Calu3 (cell line): ENCODE measurements at regions not wholly inside any gene's neighbourhood (a gene's known extent, or its start where the extent isn't known, plus 50 kb on each side); places are given as distances from the start of the nearest gene placed in this dataset.

ENCODE experiments used
- BruUV-seq: library from RNA; stranded (reverse); fragments of 400-500 nt; replicated peaks from 2 replicates; lab custom pipeline; 2021; lab: Mats Ljungman, UMichigan
- CTCF ChIA-PET: fragments of 300-600 bp; sonication (Branson Sonifier 250); formaldehyde crosslinking; loops from one replicate; lab custom pipeline; 2022; ENCODE audit warnings: antibody characterized with exemption; lab: Charles Lee
- DNase-seq: peaks from one replicate; pipeline ENCODE4 v3.0.0; 2022
- H3K27ac Mint-ChIP-seq: one replicate; pipeline ENCODE4 v1.8.0; 2022; ENCODE audit warnings: mixed read lengths; ENCODE audit not compliant: unreplicated experiment
- H3K27me3 Mint-ChIP-seq: one replicate; pipeline ENCODE4 v1.8.0; 2022; ENCODE audit warnings: mixed read lengths; ENCODE audit not compliant: unreplicated experiment
- H3K36me3 Mint-ChIP-seq: one replicate; pipeline ENCODE4 v1.8.0; 2022; ENCODE audit warnings: mild to moderate bottlenecking, moderate library complexity, mixed read lengths; ENCODE audit not compliant: insufficient read depth, unreplicated experiment
- H3K4me1 Mint-ChIP-seq: one replicate; pipeline ENCODE4 v1.8.0; 2022; ENCODE audit warnings: mild to moderate bottlenecking, low read depth, mixed read lengths; ENCODE audit not compliant: unreplicated experiment
- H3K4me3 Mint-ChIP-seq: one replicate; pipeline ENCODE4 v1.8.0; 2022; ENCODE audit warnings: mild to moderate bottlenecking, low read depth, moderate library complexity, mixed read lengths; ENCODE audit not compliant: unreplicated experiment
- H3K9me3 Mint-ChIP-seq: one replicate; pipeline ENCODE4 v1.8.0; 2022; ENCODE audit warnings: low read depth, mixed read lengths; ENCODE audit not compliant: unreplicated experiment
- intact Hi-C: fragments of 100-400 bp; cut with micrococcal nuclease; formaldehyde crosslinking; loops from one replicate; pipeline ENCODE4 v1.10.0; 2022; ENCODE audit not compliant: unreplicated experiment
- TF ChIP-seq, protein P1 (sequence below): fragments of 200-600 bp; IDR thresholded peaks from one replicate; pipeline ENCODE4 v1.8.0; 2022; ENCODE audit warnings: antibody characterized with exemption; ENCODE audit not compliant: unreplicated experiment

DNA sequence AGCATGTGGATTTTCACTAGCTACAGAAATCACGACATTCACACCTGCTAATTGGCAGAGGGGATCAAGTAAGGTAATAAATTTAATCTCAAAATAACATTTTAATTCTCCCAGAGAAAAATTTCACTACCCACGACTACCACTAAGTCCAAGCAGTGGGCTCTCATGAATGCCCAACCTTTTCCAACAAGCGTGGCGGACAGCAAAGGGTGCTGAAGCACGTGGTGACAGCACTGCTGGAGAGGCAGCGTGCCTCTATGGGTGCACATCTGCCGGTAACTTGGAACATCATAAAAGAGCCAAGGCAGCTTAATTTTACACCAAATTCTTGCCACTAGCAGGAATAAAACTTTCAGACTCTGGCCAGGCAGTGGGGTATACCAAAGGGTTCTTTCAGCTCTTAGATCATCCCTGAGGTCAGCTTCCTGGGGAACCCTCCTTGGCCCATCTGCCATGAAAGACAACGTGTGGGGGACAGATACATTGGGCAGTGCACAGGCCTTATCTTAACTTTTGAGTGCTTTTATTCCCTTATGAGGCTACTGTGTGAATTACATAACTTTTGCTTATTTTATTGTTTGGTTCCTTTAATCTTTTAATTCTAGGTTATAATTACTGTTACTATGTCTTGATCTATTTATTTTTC is 206.7 kb upstream of the KCTD7 start:
- Mint-ChIP-seq H3K4me1 (no peaks in the 10 kb centered on the region), H3K36me3 (no peaks in the 10 kb centered on the region), H3K4me3 (no peak overlapping the region), H3K9me3 (no peaks in the 10 kb centered on the region), H3K27me3 (no peaks in the 10 kb centered on the region), H3K27ac (no peak overlapping the region)
- no peak for DNase-seq
- no TSS peak for BruUV-seq
- TF ChIP-seq, protein P1, sequence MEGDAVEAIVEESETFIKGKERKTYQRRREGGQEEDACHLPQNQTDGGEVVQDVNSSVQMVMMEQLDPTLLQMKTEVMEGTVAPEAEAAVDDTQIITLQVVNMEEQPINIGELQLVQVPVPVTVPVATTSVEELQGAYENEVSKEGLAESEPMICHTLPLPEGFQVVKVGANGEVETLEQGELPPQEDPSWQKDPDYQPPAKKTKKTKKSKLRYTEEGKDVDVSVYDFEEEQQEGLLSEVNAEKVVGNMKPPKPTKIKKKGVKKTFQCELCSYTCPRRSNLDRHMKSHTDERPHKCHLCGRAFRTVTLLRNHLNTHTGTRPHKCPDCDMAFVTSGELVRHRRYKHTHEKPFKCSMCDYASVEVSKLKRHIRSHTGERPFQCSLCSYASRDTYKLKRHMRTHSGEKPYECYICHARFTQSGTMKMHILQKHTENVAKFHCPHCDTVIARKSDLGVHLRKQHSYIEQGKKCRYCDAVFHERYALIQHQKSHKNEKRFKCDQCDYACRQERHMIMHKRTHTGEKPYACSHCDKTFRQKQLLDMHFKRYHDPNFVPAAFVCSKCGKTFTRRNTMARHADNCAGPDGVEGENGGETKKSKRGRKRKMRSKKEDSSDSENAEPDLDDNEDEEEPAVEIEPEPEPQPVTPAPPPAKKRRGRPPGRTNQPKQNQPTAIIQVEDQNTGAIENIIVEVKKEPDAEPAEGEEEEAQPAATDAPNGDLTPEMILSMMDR: no peak
- CTCF ChIA-PET: no interaction called here
- intact Hi-C loops: loop anchor here (10.0 kb wide), 1 partner anchor 333 kb away; no protein-coding TSS in a partner anchor

DNA sequence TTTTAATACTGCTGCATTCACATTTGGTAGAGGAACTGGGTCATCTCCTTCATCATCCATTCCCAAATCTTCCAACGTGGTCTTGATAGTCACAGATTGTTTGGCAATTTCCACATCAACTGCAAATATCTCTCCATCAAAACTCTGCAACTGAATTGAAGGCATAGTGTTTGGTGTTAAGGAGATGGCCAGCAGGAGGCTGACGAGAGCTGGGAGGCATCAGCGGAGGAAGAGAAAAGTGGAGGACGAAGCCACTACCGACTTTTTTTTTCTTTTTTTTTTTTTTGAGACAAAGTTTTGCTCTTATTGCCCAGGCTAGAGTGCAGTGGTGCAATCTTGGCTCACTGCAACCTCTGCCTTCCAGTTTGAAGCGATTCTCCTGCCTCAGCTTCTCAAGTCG is 205.0 kb upstream of the KCTD7 start:
- Mint-ChIP-seq H3K4me3 (no peak overlapping the region), H3K36me3 (no peaks in the 10 kb centered on the region)
- CTCF ChIA-PET: no interaction called here

DNA sequence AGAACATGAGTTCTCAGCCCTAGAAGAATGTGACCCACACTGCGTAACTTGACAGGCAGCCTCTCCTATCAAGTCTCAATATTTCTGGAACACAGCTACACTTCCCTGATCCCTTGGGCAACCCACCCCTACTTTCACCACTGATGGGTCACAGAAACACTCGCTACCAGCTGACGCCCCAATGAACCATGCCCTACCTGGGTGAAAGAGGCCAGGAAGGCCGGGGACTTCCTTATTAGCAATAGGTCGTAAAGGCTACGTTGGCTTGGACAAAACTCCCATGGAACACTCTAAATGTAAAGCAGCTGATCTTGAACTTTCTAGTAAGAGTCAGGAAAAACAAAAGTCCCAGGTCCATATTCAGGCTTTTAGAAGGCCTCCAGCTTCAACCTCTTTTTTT is 202.3 kb upstream of the KCTD7 start:
- Mint-ChIP-seq H3K27me3 (no peaks in the 10 kb centered on the region), H3K9me3 (no peaks in the 10 kb centered on the region), H3K4me3 (no peak overlapping the region), H3K27ac (no peak overlapping the region), H3K4me1 (no peaks in the 10 kb centered on the region), H3K36me3 (no peaks in the 10 kb centered on the region)
- CTCF ChIA-PET: no interaction called here
- no TSS peak for BruUV-seq
- TF ChIP-seq, protein P1: no peak
- intact Hi-C loops: loop anchor here (10.0 kb wide), 1 partner anchor 328 kb away; no protein-coding TSS in a partner anchor
- no peak for DNase-seq

More for the DNA sequence above, 205.0 kb upstream of the KCTD7 start:
- no peaks in the 10 kb centered on the region for H3K27me3 Mint-ChIP-seq
- intact Hi-C loops: loop anchor here (10.0 kb wide), 1 partner anchor 331 kb away; no protein-coding TSS in a partner anchor
- TF ChIP-seq, protein P1: no peak
- H3K9me3 Mint-ChIP-seq: no peaks in the 10 kb centered on the region
- H3K27ac Mint-ChIP-seq: no peak overlapping the region
- no peak for DNase-seq
- H3K4me1 Mint-ChIP-seq: no peaks in the 10 kb centered on the region
- BruUV-seq: no TSS peak

DNA sequence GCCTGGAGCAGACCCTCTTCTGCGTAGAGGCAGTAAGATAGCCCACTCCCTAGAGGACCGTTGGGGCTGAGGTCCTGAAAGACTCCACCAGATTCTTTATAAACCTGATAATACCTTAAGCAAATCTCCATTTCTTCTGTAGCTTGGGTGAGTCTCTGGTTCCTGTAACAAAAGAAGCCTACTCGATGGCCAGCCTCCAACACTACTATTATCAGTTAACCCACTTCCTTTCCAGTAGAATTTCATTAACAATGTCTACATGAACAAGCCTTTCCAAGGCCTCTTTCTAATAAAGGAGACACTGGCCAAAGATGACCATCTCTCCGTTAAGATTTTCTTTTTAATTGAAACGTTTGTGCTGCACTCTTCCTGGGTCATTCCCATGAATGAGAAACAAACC is 201.7 kb upstream of the KCTD7 start:
- intact Hi-C loops: loop anchor here (10.0 kb wide), 1 partner anchor 328 kb away; no protein-coding TSS in a partner anchor
- Mint-ChIP-seq H3K9me3 (no peaks in the 10 kb centered on the region), H3K4me1 (no peaks in the 10 kb centered on the region), H3K27ac (no peak overlapping the region), H3K36me3 (no peaks in the 10 kb centered on the region), H3K4me3 (no peak overlapping the region), H3K27me3 (no peaks in the 10 kb centered on the region)
- DNase-seq: no peak
- CTCF ChIA-PET: no interaction called here
- BruUV-seq: no TSS peak
- TF ChIP-seq, protein P1: no peak
